T follicular helper cell (primary cell): ENCODE measurements at regions not wholly inside any gene's neighbourhood (a gene's known extent, or its start where the extent isn't known, plus 50 kb on each side); places are given as distances from the start of the nearest gene placed in this dataset.

Source experiments
- DNase-seq: peaks from one replicate; pipeline ENCODE4 v3.0.0-alpha.2; 2020; ENCODE audit warnings: low read depth

DNA sequence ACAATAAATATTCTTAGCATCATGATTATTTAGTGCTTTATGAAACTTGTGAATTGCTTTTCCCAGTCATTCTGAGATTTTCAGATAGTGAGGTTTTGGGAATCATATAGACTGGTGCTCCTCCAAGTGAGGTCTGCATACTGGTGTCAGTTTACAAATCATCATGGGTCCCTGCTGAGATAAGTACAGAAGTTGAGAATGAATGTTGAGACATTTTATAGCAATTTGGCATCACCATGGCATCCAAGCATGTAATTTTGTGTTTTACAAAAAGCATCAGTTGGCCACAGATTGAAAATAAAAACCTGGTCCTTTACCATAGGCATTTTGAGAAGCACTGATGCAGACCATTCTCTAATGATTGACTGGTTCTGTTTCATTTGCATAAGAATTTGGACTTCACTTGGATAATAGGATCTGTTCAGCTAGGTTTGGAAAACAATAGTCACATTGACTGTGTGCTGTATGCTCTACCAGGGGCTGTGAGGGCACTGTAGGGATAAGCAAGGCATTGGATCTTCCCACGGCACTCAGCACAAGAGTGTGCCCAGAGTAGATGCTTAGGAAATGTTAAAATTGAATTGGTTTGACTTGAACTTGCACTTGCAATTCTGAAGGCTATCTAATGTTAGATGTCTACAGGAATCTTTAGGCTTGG lies 79.0 kb upstream of the JUN start:
- no peak for DNase-seq

DNA sequence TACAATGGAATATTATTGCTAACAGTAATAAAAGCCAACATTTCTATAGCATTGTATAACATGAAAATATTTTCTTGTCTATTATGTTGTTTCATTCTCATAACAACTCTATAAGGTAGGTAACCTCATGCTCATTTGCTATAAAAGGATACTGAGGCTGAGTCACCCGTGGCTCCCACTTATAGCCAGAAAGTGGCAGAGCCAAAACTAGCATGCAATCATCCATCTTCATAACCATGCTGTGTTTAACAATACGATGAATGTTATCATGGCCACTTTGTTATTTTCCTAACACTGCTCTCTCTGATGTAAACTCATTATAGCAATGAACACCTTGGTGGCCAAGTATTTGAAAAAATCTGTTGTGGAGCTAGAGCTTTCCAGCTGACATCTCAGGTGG lies 80.8 kb upstream of the JUN start:
- no peak for DNase-seq

DNA sequence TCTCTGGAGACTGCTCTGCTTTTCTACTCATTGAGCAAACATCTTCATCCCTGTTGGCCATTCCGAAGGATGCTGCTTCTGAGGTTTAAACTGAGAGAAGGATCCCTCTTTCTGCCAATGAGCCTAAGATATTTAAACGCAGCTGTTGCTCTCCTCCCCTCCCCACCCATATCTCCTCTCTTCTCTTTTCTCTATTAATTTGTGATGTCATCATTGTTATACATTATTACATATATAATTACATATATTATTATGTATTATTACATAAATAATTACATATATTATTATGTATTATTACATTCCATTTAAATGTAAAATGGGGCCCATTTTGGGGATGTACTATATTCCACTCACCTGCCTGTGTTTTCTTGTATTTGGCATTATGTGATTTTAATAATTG lies 82.7 kb upstream of the JUN start:
- no peak for DNase-seq

DNA sequence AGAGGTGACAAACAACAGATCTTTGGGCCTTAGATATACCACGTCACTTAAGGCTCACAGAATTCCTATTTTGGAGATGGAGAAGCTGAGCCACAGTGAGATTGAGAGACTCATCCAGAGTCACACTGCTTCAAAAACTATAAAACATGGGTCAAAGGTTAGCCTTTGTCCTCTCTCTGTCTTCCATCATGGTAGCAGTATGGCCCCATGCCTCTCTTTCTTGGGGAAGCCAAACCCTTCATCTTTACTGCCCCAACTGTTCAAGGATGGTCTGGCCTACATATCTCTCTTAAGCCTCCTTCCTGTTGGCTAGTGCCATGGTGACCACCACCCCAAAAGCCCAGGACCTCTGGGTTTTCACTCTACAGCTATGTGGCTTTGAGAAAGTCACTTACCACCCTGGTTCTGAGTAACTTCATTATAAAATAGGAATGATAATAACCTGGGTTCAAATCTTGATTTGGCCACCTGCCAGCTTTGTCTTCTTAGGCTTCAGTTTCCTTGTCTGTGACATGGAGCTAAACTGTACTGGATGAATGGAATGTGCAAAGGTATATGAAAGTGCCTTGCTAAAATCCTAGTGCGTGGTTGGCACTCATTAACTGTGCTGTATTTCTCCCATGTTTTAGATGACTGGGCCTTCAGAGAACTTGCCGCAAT lies 85.9 kb upstream of the JUN start:
- no peak for DNase-seq

DNA sequence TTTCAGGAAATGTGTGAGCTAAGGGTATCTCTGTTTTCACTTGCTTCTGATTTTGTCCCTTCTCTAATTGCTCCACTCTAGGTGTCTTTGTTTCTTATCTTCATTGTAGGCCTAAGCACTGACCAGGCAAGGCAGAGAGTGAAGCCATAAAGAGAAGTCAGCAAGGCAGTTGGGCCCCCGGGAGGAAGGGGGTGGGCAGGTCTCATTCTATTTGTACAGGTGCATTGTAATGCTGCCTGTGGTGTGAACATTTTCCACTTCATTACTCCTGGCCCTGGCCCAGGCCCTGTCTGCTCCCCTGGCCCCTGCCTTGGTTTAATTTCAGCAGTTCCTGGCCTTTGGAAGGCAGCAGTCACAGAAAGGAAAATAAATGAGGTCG lies 86.4 kb upstream of the JUN start:
- DNase-seq, result no peak

DNA sequence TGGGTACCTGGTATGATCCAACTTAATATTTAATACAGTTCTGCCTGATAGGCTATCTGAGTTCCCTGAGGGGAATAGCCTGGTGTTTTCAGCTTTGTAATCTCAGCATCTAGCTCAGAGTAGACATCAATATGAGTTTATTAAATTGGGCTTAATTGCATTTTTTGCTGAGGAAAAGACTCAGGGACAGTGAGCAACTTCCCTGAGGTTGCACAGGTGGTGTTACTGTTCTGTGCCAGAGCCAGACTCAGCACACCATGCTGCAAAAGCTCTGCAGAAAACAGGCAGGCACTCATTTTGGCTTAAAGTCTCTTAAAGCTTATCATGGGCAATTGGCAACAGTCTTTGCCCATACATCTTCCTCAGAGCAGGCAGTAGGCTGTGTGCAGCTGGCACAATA lies 90.5 kb upstream of the JUN start:
- no peak for DNase-seq

DNA sequence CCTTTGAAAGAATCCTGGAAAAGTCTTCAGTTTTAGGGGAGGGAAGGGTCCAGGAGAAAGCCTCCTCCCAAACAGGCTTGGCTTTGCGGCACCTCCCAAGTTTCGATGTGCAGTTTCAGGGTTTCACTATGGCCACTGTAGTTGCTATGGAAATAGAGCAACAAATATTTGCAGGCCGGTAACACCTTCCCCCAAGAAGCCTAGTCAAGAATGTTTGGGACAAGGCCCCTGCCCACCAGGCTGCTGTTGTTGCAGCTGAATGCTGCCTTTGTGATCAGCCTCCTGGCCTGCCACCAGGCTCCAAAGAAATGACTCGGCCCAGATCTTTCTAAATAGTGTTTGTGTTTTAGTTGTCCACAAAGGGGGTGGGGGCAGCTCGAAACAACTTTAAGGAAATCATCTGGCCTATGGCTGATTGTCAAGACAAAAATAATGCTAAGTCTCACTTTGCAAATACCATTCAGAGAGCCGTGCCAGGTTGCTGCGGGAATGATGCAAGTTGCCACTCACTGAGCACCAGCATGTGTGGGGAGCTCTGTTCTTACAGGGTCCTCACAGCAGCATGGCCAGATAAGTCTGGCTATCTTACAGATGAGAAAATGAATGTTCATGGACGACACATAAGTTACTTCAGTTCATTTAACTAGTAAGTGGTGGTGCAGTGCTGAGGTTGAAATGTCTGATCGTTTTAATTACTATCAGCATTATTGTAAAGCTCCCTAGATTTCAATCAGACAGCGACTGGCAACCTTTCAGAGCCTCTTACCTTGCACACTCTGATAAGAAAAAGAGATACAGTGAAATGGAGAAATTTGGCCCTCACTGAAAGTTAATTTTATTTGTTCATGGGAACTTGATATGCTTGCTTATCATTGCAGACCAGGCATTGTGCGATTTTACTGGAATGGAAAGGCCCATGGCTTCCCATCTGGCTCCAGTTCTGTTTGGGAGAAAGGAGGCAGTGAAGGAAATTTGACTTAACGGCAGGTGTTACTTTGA lies 91.2 kb upstream of the JUN start:
- no peak for DNase-seq

DNA sequence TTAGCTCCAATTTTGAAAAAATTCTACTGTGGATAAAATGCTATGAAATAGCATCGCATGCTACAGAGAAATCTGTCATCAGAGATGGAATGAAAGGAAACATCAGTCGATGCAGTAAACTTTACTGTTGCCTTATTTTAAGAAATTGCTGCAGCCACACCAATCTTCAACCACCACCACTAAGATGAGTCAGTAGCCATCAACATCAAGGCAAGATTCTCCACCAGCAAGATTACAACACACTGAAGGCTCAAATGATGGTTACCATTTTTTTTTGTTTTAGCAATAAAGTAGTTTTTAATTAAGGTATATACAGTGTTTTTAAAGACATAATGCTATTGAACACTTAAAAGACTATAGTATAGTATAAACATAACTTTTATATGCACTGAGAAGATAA lies 95.6 kb upstream of the JUN start:
- DNase-seq, result no peak

DNA sequence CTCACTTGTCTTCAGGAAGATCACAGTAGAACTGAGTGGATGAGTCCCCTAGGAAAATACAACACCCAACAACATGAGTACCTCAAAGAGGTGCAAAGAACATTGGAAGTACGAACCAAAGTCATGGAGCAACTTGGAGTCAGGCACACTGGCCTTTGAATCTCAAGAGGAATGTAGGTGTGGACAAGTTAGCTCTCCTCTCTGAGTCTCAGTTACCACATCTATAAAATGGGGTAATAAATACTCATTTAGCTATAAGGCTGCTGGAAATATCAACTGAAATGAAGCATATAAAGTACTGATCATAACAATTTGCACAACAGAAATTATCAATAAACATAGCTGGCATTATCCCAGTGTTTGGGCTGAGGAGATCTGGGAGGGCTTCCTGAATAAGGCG lies 96.7 kb upstream of the JUN start:
- DNase-seq, result no peak

DNA sequence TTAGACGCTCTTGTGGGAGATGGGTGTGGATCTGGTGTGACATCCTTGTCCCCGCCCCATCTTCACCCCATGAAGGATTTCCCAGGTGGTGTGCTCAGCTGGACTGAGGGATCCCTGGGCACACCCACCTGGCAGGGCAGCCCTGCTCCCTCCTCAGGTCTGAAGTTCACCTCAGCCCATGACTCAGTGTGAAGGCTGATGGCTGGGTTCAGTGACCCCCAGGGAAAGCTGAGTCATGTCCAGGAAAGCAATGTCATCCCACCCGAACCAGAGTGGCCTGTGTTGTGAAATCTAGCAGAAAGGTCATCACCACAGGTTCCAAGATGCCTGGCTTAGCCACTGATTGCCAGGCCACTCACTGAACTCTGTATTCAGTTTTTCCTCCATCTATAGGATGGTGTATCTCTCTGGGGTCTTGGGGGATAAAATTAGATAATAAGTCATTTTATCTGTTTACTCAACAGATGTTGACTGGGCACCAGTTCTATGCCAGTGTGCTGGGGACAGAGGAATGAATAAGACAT lies 97.7 kb upstream of the JUN start:
- DNase-seq, result no peak

DNA sequence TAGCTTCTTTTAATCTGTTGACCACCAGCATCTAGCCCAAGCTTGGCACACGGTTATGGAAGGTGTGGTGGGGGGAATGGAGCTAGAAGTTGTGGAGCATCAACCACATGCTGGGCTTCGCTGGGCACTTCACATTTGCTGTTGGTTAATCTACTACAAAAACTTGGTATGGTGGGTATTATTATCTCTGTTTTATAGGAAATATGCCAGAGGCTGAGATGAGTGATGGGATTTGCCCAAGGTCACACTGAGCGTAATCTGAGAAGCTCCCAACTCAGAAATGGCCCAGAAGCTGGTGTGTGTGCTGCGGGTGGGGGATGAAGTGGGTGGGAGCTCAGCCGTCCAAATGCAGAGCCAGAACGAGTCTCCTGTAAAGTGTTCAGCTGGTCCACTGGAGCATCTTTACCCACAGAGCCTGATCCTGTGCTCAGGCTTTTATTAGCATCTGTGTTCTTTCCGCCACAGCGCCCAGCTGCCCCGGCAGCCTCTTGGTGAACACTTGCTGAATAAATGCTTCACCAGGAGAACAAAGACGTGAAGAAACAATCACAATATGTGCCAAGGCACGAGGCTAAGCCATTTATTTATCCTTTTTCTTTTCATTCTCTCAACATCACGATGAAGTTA lies 98.6 kb upstream of the JUN start:
- no peak for DNase-seq

DNA sequence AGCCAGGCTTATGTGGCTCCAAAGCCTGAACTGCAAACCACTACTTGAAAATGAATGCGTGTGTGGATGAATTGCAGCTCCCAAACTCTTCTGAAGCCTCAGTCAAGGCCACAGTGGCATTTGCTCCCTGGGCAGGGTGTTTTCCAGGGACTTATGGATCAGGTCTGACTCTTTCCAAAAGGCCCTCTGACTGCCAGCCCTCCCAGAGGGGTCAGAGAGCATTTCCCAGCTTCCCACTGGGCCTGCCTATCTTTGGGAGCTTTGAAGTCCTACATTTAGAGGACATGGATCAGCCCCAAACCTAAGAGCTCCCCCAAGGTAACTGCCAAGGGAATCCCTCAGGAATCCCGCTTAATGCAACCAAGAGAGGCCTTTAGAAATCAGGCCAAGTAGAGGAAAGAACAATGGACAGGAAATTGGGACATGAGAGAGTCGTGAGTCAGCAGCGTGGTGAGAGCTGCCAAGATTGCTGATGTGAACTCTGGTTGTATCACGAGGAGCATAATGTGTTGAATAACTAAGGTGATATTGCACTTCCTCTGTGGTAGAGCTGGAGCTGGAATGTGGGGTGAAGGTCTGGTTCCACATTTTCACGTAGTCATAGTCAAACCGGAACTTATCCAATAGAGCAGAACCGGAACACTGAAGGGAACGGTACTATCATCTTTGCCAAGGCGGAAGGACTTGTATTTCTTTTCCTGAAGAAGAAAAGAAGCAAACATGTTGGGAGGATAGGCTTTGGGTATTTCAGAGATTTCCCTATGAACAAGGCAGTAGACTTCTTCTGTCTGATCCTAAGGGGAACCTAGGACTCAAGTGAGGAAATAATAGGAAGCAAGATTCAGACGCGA lies 99.4 kb upstream of the JUN start:
- no peak for DNase-seq

DNA sequence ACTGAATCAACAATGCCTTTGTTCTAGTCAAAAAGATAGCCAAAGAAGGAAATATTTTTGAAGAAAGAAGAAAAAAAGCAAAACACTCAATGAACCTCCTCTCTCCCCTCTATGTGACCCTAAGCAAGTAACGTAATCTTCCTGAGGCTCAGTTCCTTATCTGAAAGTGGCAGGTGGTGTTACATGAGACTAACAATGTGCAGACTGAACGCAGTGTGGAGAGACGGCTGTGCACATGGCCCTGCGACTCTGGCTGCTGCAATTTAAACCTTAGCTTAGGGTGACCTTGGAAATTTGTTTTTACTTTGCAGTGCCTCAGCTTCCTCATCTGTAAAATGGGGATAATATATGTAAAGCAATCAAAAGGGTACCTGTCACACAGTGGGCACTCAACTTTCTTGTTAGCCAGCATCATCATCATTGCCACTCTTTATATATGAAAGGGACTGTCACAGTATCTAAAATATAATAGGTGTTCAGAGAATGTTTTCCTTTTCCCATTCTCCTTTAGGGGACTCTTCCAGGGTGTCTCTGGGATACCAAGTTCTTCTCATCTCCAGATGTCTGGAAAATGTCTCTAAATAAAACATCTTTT lies 100.1 kb upstream of the JUN start:
- DNase-seq, result no peak

DNA sequence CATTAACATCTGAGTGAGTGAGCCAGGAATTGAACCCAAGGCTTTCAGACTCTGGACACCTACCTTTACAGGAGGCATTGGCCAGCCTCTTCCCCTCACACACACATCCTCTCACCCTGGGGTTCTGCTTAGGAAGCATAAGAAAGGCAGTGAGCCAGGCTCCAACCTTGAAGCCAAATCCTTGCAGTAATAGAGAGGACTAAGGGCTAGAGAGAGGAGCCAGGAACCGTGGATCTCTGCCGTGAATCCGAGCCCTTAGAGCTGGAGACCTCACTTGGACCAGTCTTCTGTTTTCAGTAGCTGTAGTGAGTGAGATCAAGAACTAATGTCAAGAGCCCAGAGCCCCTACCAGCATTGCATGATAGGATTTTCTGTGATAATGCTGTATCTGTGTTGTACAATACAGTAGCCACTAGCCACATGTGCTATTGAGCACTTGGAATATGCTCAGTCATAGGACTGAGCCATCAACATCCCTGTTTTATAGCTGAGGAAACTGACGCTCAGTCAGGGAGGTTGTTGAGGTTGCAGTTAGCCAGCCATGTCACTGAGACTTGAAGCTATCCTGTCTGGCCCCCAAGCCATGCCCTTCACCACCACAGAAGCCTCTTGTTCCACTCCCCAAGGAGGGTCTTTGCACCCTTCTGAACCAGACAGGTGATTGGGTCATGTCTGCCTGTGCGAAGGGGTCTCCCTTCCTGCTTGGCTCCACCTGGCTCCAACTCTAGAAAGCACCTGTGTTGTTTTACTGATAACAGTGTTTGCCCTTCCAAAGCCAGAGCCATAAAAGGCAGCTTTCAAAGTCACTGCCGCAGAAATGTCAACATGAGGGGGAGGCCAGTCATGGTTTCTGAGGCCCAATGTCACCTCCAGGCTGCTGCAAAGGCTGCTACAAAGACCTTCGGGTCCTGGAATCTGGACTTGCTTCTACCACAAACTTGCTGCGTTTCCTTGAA lies 101.1 kb upstream of the JUN start:
- no peak for DNase-seq

DNA sequence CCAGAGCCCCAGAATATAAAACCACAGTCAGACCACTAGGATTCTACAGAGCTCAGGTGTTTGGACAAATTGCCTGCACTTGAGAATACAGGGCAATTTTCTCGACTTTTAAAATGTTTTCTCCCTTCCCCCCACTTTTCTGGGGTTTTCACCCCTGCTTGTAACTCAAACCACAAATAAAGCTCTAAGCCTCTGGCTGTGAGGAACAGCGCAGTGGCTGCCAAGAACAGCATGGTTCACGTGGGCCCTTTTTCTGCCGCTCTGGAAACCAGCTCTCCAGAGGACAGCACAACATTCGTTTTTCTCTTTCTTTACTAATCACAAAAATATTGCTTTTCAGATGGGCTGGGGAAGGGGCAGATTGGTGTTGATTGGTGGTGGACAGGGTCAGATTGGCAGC lies 102.2 kb upstream of the JUN start:
- no peak for DNase-seq

DNA sequence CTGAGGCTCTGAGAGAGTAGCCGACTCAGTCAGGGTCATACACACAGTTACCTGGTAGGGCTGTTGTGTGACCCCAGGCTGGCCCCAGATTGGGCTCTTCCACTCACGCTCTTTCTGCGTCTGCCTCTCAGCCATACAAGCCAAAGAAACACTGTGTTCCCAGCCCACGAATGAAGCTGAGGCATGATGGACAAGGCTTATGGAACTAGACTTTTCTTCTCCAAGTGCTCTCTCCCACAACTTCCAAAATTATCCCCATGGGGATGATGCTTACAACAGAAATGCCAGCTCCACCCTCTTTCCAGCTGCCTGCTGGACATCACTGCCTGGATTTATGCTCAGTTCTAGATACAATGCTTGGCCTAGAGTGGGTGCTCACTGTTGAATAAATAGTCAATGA lies 102.8 kb upstream of the JUN start:
- no peak for DNase-seq

DNA sequence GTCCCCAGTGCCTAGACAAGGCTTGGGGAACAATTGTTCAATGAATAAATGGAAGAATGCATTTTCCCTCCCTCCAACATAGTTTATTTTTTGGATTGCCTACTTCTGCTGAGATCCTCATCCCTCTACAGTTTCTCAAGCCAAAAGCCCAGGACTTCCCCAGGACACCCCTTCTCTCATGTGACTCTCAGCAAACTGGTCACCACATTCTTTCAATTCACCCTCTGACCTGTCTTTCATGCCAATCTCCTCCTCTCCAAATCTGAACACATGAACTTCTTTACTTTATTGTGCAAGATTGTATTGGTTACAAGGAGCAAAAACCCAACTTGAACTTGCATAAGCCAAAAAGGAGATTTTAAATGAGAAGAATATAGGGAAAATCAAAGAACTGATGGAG lies 103.2 kb upstream of the JUN start:
- DNase-seq, result no peak

DNA sequence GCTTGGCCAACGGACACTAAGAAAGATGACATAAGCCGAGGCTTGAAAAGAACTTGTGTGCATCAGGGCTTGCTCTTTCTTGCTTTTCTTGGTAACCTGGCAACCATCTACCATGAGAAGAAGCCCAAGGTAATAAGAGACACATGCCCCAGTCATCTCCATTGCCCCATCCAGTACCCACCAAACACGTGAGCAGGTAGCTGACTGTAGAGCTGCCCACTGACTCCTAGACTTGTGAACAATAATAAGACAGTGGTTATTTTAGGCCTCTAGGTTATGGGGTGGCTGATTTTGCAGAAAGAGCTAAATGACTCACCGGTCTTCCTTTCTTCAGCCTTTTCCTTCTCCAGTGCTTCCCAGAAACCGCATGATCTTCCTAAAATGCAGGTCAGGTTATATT lies 105.0 kb upstream of the JUN start:
- no peak for DNase-seq

DNA sequence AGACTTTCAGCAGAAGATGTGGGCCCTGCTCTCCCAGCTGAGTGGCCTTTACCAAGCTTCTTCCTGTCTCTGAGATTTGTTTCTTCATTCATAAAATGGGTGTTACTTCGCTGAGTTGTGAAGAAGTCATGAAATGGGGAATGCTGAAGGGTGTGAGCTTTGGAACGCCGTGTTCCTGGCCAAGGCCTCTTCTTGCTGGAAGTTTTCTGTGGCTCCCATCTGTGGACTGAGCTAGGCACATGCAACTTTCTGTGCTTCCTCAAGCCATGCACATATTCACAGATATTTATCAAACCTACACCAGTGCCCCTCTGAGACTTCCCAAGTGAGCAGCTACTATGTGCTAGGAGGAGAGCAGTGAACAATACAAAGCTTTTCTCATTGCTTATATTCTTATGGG lies 106.3 kb upstream of the JUN start:
- no peak for DNase-seq

DNA sequence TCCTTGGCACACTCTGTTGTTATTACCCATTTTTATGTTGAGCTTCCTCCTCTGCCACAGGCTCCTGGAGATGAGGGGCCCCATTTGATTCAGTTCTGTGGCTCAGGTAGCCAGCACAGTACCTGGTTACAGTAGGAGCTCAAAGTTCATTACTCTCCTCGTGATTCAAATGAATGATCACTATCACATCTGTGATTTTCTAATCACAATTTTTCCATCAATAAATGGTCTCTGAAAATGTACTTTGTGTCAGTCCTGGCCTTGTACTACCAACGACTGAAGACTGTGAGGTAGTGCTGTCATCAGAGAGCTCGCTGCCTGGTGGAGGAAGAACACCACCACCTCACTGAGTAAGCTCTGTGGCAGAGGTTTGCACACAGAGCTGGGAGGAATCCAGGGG lies 106.8 kb upstream of the JUN start:
- DNase-seq, result no peak
